Transverse colon (tissue), 4 donors: ENCODE measurements at regions not wholly inside any gene's neighbourhood (a gene's known extent, or its start where the extent isn't known, plus 50 kb on each side); places are given as distances from the start of the nearest gene placed in this dataset.

ENCODE experiments used
- CTCF ChIP-seq, 5 experiments: fragments of 200-600 bp in 3 of 5; fragments of 450-650 bp in 2 of 5; sonication (generic) in 3 of 5; IDR thresholded peaks; 1 replicate in 2 of 5; 2 replicates in 3 of 5; pipeline ENCODE4 v1.5.1; 2016 to 2017; ENCODE audit warnings: antibody characterized with exemption in 5 of 5, inconsistent platforms in 3 of 5, mild to moderate bottlenecking in 2 of 5, moderate library complexity in 1 of 5
- EP300 ChIP-seq: sonication (generic); formaldehyde crosslinking; IDR thresholded peaks from one replicate; pipeline ENCODE4 v1.6.1; 2017; ENCODE audit warnings: antibody characterized with exemption, low read depth
- POLR2A ChIP-seq: fragments of 450-650 bp; IDR thresholded peaks from one replicate; pipeline ENCODE4 v1.6.1; 2016; ENCODE audit warnings: antibody characterized with exemption, mild to moderate bottlenecking, moderate library complexity
- POLR2AphosphoS5 ChIP-seq, 3 donors: sonication (generic); formaldehyde crosslinking; IDR thresholded peaks; one replicate each; pipeline ENCODE4 v1.6.1; 2016; ENCODE audit warnings: antibody characterized with exemption in 3 of 3

- no peak for TF ChIP-seq POLR2A
- no peak for TF ChIP-seq POLR2AphosphoS5 (IDR thresholded peaks at IDR 0.05)
- TF ChIP-seq CTCF (IDR thresholded peaks at IDR 0.05): no peak
- TF ChIP-seq EP300: no peak
Observed at GRCh38 chr20:51079488-51079887, 56.6 kb upstream of the KCNG1 start.
